AG09309 (cell line): ENCODE measurements at regions not wholly inside any gene's neighbourhood (a gene's known extent, or its start where the extent isn't known, plus 50 kb on each side); places are given as distances from the start of the nearest gene placed in this dataset.

Source experiments
- DNase-seq: peaks from one replicate; pipeline ENCODE4 v3.0.0-alpha.2; 2010; ENCODE audit warnings: low read depth
- H3K4me3 ChIP-seq: 2 replicates; pipeline ENCODE4 v1.5.1; 2011; ENCODE audit warnings: mild to moderate bottlenecking, low read depth, low read length, moderate library complexity; ENCODE audit not compliant: control insufficient read depth
- TF ChIP-seq, protein P1 (sequence below): IDR thresholded peaks from 2 replicates; pipeline ENCODE4 v1.5.1; 2011; ENCODE audit warnings: mild to moderate bottlenecking, low read depth, low read length, inconsistent platforms; ENCODE audit not compliant: insufficient read depth, control insufficient read depth; ENCODE audit errors: missing control alignments

DNA sequence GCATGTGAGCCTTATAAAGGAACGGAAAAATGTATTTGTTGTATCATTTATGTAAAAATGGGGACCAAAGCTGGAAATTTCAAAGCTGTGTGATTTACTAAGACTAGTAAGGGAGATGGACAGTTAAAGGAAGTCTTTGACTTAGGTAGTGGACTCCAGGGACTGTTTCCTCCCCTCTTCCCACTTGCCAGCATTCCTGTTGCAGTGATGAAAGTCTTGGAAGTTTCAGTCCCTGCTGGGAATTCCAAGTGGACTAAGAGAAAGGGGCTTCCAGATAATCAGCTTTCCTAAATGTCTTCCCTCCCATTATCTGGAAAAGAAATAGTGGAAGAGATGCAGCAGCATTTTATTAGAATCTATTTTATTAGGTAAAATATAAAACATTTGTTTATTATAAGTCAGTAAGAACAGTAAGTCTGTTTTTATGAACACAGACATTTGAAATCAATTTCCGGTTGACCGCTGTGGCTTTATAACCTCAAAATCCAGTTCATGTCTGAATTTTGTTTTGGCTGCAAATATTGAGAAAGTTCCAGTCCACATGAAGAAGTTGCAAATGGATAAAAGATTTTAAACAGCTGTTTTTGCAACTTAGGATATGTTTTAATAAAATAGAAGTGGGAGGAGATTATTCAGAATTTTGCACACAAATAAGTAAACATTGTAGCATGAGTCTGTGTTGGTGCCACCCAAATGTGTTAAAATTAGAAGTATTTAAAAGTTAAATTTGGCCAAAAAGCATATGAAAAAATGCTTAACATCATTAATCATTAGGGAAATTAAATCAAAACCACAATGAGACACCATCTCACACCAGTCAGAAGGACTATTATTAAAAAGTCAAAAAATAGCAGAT is 141.8 kb downstream of the IL20RB start:
- TF ChIP-seq, protein P1, sequence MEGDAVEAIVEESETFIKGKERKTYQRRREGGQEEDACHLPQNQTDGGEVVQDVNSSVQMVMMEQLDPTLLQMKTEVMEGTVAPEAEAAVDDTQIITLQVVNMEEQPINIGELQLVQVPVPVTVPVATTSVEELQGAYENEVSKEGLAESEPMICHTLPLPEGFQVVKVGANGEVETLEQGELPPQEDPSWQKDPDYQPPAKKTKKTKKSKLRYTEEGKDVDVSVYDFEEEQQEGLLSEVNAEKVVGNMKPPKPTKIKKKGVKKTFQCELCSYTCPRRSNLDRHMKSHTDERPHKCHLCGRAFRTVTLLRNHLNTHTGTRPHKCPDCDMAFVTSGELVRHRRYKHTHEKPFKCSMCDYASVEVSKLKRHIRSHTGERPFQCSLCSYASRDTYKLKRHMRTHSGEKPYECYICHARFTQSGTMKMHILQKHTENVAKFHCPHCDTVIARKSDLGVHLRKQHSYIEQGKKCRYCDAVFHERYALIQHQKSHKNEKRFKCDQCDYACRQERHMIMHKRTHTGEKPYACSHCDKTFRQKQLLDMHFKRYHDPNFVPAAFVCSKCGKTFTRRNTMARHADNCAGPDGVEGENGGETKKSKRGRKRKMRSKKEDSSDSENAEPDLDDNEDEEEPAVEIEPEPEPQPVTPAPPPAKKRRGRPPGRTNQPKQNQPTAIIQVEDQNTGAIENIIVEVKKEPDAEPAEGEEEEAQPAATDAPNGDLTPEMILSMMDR: no peak
- no peak for DNase-seq
- no peak overlapping the region for H3K4me3 ChIP-seq

DNA sequence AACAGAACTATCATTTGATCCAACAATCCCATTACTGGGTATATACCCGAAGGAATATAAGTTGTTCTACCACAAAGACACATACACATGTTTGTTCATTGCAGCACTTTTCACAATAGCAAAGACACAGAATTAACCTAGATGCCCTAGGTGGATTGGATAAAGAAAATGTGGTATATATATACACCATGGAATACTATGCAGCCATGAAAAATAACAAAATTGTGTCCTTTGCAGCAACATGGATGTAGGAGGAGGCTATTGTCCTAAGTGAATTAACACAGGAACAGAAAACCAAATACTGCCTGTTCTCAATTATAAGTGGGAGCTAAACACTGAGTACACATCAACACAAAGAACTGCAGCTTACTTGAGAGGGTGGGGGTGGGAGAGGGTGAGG is 142.5 kb downstream of the IL20RB start:
- TF ChIP-seq, protein P1: no peak
- no peak overlapping the region for H3K4me3 ChIP-seq
- no peak for DNase-seq

DNA sequence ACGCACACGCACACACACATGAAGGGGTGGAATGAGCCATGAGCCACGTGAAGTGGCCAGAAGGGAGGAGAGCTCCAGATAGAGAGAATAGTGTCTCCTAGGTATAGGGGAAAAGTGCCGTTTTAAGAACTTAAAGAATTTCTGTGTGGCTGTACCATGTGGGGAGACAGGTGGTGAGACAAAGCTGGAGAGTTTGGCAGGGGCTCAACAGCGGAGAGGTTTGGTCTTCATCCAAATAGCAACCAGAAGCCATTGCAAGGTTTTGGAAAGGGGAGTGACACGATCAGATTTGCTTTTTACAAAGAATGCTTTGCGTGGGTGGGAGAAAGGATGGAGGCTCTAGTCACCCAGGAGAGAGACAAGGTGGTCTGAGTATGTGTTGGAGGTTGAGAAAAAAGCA is 146.0 kb downstream of the IL20RB start:
- no peak for DNase-seq
- H3K4me3 ChIP-seq: no peak overlapping the region
- TF ChIP-seq, protein P1: no peak

DNA sequence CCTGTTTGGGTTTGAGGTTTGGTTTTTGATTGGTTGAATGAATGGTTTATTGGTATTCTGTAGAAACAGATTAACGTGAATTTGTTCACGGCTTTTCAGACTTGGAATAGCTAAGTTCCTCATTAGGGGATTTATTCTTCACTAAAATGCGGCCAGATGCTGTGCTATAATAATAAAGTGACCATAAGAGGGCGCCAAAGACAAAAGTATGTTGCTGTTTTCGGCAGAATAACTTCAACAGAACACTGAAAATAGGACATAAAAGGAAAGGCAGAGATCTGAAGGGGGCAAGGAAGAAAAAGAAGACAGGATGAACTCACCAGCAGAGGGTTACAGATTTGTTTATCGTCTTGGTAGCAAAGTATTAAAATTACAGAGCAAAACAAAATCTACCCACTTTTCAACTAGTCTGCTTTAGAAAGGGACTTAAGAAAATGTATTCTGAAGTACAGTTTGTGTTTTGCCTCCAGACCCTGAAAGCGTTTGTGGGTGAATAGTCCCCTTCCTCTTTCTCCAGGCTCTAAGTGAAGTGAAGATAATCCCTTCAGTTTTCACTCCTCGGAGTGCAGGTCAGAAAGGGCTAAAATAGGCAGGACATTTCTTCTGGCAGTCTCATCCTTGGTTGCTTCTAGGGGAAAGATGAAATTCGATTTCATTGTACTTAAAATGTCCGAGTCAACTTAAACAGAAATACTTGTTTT is 147.6 kb downstream of the IL20RB start:
- peak; percentile 27 for DNase-seq
- TF ChIP-seq, protein P1: peak; percentile 54
- H3K4me3 ChIP-seq: no peak overlapping the region

DNA sequence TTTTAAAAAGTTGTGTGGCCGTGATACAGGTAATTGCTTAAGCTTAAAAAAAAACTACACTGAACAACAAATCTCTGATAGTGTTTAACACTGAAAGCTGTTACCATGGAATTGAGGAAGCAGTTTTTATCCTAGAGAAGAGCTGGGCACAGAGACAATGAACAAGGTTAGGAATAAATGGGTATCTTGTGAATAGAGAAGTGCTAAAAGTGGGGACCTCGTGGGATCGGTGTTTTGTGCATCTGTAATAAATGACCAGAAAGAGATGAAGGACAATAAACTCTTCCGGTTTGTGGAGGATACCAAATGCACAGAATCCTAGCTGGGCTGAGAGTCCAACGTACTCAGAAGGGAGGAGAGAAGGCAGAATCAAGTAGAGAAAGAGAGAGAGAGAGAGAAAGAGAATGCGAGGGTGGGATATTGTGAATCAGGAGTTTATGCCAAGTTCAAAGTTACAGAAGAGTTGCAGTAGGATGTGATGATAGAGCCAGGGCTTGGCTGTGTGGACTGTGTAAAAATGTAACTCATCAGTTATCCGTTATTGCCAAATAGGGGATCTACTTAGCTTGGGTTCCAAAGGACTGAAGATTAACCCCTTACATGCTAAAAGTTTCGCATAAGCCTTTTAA is 148.9 kb downstream of the IL20RB start:
- TF ChIP-seq, protein P1: no peak

DNA sequence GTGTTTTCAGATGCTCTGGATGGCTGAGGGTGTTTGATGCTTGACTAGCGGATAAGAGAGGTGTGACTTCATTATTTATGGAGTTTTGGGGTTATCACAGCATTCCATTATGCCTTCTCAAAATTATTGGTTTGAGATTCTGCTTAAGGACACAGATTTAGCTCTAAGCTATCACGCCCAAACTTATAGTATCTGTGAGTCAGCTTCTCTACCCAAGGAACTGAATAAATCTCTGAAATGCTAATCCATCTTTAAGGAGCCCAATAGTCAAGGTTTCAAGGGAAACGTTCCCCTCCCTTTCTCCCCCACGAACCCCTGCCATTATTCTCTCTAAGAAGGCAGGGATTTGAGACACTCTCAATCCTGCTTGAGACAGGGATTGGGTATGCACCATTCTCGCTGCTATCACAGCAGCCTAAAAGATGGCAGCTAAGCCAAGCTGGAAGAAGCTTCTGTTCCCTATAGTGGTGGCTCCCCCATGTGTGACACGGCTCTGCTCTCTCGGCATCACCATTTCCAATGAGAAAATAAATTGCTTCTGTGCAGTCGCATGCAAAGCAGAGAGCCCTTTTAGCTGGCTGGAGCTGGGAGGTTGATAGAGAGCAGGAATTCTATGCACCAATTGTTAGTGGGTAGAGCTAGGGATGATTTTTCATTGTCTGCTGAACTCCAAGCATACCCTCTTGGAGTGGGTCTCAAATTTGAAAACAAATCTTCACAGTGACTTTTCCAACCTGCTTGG is 151.1 kb downstream of the IL20RB start:
- no peak overlapping the region for H3K4me3 ChIP-seq
- TF ChIP-seq, protein P1: no peak
- no peak for DNase-seq

More for the DNA sequence above, 148.9 kb downstream of the IL20RB start:
- no peak for DNase-seq
- H3K4me3 ChIP-seq: no peak overlapping the region
